ENCODE measurements at regions not wholly inside any gene's neighbourhood (a gene's known extent, or its start where the extent isn't known, plus 50 kb on each side); places are given as distances from the start of the nearest gene placed in this dataset.

GRCh38 chr20:58109126-58109880 is 119.2 kb downstream of the ANKRD60 start:
- ATAC-seq (no peak), DNase-seq (no peak)
- TF ChIP-seq, protein P1, sequence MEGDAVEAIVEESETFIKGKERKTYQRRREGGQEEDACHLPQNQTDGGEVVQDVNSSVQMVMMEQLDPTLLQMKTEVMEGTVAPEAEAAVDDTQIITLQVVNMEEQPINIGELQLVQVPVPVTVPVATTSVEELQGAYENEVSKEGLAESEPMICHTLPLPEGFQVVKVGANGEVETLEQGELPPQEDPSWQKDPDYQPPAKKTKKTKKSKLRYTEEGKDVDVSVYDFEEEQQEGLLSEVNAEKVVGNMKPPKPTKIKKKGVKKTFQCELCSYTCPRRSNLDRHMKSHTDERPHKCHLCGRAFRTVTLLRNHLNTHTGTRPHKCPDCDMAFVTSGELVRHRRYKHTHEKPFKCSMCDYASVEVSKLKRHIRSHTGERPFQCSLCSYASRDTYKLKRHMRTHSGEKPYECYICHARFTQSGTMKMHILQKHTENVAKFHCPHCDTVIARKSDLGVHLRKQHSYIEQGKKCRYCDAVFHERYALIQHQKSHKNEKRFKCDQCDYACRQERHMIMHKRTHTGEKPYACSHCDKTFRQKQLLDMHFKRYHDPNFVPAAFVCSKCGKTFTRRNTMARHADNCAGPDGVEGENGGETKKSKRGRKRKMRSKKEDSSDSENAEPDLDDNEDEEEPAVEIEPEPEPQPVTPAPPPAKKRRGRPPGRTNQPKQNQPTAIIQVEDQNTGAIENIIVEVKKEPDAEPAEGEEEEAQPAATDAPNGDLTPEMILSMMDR (IDR thresholded peaks at IDR 0.05) = no peak
- intact Hi-C loops (cut with DNase I) = no loop called here
- Histone ChIP-seq H3K36me3 (no peaks in the 10 kb centered on the region), H3K4me3 (no peak overlapping the region), H3K27me3 (ENCODE audit: low read depth) (no peaks in the 10 kb centered on the region), H3K9me3 (no peaks in the 10 kb centered on the region), H3K27ac (no peak overlapping the region), H3K4me1 (no peaks in the 10 kb centered on the region)

DNA sequence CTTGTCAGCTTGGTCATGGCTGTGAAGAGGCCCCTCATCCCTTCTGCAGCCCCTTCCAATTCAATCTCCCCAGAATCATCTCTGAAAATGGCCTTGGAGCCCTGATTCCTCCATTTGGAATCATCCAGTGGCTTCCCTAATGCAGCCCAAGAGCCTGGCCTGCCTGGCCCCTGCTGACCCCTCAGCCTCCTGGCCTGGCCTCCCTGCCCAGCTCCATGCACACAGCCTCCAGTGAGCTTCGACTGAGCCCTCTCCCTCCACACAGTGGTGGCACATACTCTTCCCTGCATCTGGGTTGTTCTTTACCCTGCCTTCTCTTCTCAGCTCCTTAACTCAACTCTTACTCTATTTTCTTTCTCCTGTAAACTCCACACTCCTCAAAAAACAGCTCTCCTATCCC is 120.9 kb downstream of the ANKRD60 start:
- no peak for DNase-seq
- no peak overlapping the region for H3K27ac ChIP-seq
- H3K4me3 ChIP-seq = no peak overlapping the region
- H3K9me3 ChIP-seq = no peaks in the 10 kb centered on the region
- intact Hi-C loops (cut with DNase I) = no loop called here
- ATAC-seq = no peak
- TF ChIP-seq, protein P1 (IDR thresholded peaks at IDR 0.05) = no peak
- no peaks in the 10 kb centered on the region for H3K4me1 ChIP-seq
- H3K27me3 ChIP-seq (ENCODE audit: low read depth) = no peaks in the 10 kb centered on the region
- H3K36me3 ChIP-seq = no peaks in the 10 kb centered on the region

GRCh38 chr20:58106143-58106750 is 122.2 kb downstream of the ANKRD60 start:
- intact Hi-C loops (cut with DNase I) = no loop called here
- no peak for DNase-seq
- no peak overlapping the region for H3K4me3 ChIP-seq
- H3K36me3 ChIP-seq = no peaks in the 10 kb centered on the region
- H3K9me3 ChIP-seq = no peaks in the 10 kb centered on the region
- no peaks in the 10 kb centered on the region for H3K4me1 ChIP-seq
- ATAC-seq = no peak
- TF ChIP-seq, protein P1 (IDR thresholded peaks at IDR 0.05) = no peak
- no peak overlapping the region for H3K27ac ChIP-seq
- no peaks in the 10 kb centered on the region for H3K27me3 ChIP-seq (ENCODE audit: low read depth)

DNA sequence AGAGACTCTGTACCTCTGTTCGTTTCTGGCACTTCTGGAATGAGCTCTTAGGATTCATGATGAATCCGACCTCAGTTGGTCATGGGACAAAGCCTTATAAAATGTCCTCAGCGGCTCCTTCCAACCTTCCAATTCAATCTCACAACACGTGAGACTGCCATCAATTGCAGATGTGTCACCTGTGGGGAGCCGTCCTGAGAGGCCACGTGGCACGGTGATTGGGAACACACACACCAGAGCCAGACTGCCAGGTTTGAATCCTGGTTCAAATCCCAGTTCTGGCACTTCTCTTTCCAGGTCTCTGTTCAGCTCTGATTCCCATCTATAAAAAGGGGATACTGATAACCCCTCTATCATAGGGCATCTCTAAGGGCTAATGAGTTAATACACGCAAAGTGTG is 124.5 kb downstream of the ANKRD60 start:
- intact Hi-C loops (cut with DNase I) = no loop called here
- no peak for DNase-seq
- no peaks in the 10 kb centered on the region for H3K4me1 ChIP-seq
- H3K27me3 ChIP-seq (ENCODE audit: low read depth) = no peaks in the 10 kb centered on the region
- TF ChIP-seq, protein P1 (IDR thresholded peaks at IDR 0.05) = no peak
- no peaks in the 10 kb centered on the region for H3K9me3 ChIP-seq
- no peaks in the 10 kb centered on the region for H3K36me3 ChIP-seq
- H3K4me3 ChIP-seq = no peak overlapping the region
- H3K27ac ChIP-seq = no peak overlapping the region
- no peak for ATAC-seq

DNA sequence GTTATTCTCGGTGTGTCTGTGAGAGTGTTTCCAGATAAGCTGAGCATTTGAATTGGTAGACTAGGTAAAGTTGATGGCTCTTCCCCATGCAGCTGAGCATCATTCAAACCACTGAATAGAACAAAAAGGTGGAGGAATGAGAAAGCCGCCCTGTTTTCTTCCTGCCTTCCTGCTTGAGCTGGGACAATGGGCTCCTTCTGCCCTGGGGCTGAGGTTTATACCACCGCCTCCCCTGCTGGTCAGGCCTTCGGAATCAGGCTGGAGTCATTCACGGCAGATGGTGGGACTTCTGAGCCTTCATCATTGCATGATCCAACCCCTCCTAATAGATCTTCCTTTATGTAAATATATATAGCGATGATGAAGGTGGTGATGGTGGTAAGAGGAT is 124.9 kb downstream of the ANKRD60 start:
- no peak overlapping the region for H3K27ac ChIP-seq
- no peaks in the 10 kb centered on the region for H3K27me3 ChIP-seq (ENCODE audit: low read depth)
- H3K9me3 ChIP-seq = no peaks in the 10 kb centered on the region
- no peak for ATAC-seq
- H3K4me3 ChIP-seq = no peak overlapping the region
- intact Hi-C loops (cut with DNase I) = no loop called here
- no peaks in the 10 kb centered on the region for H3K36me3 ChIP-seq
- no peaks in the 10 kb centered on the region for H3K4me1 ChIP-seq
- TF ChIP-seq, protein P1 (IDR thresholded peaks at IDR 0.05) = no peak
- DNase-seq = no peak
